Stimulated activated CD8-positive, alpha-beta memory T cell treated with anti-CD3 and anti-CD28 coated beads, Interleukin-15, amount 100 ng/mL, for 4 hours (primary cell): ENCODE measurements at regions not wholly inside any gene's neighbourhood (a gene's known extent, or its start where the extent isn't known, plus 50 kb on each side); places are given as distances from the start of the nearest gene placed in this dataset.
"Not testable (repeated sequence)": the region's sequence is repeated elsewhere in the genome, so short reads cannot be mapped to it uniquely, and the experiment has no call there.

Experiments used
- DNase-seq, 2 donors: peaks; one replicate each; pipeline ENCODE4 v3.0.0-alpha.2; 2020; ENCODE audit warnings: low read depth in 2 of 2

DNA sequence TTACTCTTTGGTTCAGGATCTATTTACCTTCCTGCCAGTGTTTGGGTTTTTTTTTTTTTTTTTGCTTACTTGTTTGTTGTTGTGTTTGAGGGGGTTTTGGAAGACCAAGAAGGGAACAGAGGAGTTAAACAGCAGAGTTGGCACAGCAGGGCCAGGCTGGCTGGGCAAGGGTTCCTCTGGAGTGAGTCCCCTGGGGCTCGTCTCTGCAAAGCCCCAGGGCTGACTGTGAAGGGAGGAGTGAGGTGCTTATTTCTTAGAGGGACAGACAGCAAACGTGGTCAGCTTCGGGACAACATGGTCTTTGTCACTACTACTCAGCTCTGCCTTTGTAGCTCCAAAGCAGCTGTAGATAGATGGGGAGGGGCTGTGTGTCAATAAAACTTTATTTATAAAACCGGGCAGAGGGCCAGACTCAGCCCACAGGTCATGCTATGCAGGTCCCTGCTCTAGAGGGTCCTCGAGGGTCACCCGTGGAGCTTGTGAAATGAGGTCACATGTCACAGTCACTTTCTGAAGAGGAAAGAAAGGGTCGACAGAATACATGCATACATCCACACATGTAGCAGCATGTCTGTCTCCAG lies 1404.7 kb downstream of the BRD1 start:
- no peak for DNase-seq

DNA sequence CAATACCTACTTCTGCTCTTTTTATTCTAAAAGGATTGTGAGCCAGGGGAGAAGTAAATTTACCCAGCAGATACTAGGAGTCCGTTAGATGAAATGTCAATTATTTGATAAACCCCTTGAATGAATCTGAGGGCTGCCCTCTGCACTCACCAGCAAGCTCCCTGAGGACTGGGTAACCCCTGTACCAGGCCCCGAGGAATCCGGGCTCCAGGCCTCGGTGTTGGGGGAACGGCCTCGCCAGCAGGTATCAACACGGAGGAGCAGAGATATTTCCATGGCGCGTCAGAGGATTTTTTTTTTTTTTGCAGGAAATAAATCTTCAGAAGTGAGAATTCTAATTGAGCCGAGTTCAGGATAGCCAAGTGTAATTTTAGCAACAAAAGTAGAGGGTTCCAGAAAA lies 1408.8 kb downstream of the BRD1 start:
- no peak for DNase-seq

DNA sequence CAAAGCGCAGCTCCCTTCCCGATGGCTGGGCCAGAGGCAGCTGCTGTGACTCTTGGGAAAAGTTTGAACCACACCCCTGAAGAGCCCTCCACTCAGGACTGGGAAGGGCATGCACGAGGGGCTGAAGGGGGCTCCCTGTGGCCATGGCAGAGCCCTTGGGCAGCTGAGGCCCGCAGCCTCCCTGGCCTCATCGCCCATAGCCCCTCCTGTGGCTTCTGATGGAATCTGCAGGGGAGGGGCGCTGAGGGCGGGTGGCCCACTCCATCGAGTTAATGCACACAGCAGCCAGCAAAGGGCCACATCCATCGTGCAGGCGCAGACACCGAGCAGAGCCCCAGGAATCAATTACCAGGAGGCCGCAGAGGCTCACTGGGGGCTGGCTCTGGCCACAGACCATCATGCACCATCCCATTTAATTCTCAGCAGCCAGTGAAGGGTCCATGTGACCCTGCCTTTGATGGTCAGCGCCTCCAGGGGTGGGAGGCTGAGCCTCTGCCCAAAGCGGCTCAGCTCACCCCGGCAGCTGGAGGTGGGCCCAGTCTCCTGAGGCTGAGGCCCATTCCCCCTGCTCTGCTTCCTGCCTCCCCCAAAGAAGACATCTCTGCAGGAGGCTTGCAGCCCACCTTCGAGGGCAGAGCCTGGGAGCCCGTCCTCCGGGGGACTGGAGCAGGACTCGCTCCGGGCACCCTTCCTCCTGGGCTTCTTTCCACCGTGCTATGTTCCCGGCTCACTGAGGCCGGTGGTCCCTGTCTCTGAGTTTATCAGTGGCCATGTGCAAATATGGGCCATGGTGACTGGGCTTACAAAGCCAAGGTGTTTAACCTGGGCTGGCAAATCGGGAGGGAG lies 1410.2 kb downstream of the BRD1 start:
- no peak for DNase-seq

DNA sequence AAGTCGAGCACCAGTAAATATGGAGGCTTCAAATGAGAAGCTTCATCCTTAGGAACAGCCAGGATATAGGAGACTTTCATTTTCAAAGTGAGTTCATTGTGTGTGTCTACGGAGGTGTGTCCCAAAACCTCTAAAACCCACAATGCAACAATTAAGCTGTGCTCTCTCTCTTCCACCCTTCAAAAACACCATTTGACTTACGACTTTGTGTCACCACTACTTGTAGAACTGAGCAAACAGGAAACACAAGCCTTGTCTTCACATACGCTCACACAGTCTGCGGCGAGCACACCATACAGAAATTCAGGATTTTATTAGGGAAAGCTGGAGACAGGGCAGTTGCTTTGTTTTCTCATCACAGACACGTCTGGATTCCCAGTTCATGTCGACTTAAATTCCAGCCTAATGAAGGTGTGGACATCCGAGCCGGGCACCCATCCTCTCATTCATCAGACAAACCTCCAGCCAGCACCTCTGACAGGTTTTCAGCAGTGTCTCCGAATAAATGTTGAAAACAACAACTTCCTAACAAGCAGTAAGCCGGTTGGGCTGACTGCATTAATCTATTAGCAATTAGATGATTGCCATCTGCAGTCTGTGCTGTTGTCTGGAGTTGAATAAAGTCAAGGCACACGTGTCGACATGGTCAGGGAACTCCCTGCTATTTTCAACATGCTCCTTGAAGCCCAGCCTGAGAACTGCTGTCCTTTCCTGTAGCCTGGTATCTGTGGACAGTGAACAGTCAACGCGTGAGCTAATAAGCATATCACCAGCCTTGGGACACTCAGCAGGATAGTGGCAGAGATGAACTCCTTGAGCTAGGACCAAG lies 1411.1 kb downstream of the BRD1 start:
- DNase-seq = no peak

DNA sequence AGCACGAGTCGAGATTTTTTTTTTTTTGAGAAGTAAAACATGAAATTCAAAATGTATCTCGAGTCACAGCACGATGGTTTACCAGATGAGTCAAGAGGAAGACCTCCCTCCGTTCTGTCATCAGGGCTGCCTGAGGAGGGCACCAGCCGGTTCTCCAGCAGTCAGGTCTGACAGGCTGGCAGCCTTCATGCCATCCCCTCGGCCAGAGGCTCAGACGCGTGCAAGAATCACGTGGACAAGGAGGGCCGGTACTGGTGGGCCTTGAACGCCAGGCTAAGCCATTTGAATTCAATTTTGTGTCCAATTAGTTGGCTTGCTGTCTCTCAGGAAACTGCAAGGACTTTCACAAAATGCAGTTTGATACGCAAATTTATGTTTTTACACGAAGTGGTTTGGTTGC lies 1412.2 kb downstream of the BRD1 start:
- DNase-seq = no peak

DNA sequence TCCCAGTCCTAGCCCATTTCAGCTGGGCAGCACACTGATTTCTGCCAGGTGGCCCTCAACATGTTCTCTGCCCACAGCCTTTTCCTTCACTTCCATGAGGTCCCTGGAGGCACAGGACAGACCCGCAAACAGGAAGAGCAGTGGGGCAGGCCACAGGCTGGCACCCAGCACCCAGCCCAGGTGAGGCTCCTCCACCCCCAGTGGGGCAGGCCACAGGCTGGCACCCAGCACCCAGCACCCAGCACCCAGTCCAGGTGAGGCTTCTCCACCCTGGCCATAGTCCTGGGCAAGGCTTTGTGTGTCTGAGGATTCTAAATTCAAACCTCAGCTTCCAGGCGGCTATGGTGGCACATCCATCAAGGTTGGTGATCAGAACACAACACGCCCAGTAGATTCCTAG lies 1413.0 kb downstream of the BRD1 start:
- no peak for DNase-seq

DNA sequence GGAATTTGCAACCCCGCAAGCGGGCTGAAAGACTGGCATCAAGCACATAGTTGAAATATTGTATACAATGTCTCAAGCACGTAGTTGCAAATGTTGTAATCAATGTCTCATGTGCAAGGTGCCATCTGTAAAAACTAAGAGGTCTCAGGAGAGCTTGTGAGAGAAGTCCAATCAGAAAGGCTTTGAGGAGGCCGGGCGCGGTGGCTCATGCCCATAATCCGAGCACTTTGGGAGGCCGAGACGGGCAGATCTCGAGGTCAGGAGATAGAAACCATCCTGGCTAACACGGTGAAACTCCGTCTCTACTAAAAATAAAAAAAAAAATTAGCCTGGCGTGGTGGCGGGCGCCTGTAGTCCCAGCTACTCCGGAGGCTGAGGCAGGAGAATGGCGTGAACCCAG lies 1414.7 kb downstream of the BRD1 start:
- not testable (repeated sequence) for DNase-seq

DNA sequence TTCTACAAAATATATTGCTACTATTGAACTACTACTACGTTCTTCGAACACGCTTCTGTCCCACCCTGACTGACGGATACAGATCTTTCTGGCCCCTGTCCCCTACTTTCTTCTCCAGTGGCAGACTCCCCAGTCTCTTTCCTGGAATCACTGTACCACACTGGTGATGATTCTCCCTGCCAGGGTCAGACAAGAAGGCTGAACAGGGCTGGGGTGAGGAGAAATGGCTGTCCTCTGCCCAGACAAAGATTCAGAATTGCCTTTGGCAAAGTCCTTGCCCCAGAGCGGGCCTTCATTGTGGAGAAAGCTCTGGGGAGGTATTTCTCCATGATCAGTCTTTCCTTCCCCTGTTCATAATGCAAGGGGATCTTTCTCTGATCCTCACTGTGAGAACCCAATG lies 1417.1 kb downstream of the BRD1 start:
- no peak for DNase-seq

DNA sequence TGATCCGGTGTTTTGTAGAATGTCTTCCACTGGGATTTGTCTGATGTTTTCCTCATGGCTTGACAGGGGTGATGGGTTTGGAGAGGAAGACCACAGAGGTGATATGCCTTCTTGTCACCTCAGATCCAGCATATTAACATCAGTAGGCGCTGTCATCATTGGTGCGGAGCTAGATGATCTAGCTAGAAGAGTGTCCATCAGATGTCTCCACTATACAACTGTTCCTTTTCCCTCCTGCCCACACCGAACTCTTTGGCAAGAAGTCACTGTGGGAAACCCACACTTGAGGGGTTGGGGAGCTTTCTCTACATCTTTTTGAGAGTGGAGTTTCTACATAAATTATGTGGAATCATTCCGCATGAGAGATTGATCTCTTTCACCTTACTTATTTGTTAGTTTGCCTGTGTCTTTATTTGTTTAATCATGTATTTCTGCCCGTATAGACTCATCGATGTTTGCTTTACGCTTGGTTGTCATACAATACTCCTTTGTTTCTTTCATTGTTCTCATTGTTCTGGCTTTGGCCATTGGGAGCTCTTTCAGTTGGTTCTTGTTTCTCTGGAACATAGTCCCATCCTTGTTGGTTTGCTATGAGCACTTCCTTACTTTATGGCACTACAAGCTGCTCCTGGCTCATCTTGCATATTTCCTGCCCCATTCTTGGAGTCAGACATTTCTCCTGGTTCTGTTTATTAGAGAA lies 1420.3 kb downstream of the BRD1 start:
- no peak for DNase-seq

DNA sequence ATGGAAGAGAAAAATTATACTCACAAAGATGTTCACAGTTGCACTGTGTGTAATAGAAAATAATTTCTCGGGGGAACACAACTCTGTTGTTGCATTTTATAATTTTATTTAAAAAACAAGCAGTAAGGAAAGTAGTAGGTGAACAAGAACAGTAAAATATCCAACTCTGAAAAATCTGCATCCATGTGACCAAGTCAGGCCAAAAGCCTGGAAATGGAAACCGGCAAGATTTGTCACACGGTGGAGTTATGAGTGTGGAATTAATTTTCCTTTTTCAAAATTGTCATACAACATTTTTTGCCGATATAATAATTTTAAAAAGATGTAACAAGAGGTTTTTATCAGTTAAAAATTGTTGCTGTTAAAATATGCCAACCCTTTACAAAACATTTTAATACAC lies 1421.5 kb downstream of the BRD1 start:
- DNase-seq = no peak

DNA sequence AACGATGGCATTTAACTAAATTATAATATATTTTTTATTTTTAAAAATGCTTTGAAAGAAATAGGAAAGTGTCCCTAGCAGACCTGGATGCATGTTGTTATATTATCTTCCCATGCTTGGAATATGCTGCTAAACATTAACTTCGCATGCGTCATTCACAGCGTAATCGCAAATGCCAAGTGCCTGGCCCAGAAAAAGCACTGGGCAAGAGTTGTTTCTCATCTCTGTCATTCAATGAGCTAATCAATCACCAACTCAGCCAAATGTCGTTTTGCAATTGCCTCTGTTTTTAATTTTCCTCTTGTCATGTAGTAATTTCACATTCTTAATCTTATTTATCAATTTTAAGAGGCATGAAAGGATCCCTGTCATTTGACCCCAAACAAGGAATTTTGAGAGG lies 1421.9 kb downstream of the BRD1 start:
- no peak for DNase-seq

DNA sequence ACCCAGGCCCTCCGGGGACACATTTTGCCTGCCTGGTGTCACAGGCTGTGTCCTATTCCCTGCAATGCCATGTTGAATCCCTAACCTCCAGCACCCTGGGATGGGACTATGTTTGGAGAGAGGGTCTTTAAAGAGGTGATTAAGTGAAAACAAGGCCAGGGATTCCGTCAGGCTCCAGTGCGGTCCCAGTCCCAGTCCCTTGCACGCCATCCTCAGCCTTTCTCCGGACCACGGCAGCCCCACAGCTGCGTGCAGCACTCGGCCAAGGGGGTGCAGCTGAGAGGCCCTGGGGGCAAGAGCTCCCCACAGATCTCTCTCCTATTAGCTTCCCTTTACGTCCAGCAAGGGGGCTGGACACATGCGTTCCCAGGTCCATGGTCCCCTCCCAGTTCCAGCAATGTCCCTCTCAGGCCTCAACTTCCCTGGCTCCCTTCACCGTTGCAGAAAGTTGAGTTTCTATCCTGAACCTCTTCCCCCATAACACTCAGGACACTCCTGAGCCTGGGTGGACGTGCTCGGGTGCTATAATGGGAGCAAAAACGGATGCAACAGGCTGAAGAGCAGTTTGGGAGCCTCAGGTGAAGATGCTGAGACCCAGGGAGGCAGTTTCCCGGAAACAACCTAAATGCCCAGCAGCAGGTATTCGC lies 1422.7 kb downstream of the BRD1 start:
- DNase-seq = no peak

DNA sequence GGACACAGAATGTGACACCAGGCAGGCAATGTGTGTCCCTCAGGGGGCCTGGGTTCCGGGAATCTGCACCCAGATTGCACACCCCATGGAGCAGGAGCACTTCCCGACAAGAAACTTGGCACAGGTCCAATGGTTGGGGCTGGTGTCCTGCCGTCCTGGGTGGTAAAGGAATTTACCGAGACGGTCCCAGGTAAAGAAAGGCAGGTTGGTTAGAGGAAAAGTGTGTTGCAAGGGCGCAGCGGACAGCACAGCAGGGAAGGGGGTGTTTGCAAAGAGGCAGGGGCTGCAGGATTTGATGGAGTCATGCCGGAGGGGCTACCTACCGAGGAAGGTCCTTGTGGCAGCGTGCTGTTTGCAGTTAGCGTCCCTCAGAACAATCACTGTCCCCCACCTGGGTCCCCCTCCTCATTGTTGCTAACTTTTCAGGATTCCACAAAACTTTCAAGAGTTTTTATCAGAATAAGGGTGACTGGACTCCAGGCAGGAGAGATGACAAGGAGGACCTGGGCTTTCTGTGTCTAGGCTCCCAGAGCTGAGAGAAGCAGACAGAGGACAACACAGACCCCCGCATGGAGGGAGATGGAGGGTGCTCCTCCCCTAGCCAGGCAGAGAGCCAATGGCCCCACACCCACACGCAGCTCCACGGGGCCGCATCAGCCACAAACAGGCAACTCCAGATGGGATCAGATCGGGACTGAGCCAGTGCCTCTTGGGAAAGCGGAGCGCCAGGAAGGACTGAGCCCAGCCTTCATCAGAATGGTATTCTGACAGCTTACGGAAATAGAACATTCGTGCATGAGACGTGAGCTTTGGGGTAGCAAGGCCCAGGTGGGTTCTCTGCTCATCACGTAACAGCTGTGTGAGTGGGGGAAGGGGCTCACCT lies 1423.9 kb downstream of the BRD1 start:
- DNase-seq = no peak

DNA sequence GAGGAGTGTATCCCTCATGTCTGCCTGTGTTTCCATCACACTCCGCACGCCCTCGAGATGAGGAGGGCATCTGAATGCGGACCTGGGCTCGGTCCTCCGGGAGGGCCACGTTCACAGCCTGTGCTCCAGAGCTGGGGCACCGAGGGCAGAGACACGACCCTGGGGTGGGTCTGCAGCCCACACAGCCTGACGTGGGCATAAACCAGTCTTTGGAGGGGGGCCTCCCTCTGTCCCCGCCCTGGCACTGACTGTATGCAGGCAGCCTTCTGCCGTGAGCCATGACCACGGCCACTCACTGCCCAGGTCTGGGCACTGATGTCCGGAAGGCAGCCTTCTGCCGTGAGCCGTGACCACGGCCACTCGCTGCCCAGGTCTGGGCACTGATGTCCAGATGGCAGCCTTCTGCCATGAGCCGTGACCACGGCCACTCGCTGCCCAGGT lies 1425.1 kb downstream of the BRD1 start:
- no peak for DNase-seq

DNA sequence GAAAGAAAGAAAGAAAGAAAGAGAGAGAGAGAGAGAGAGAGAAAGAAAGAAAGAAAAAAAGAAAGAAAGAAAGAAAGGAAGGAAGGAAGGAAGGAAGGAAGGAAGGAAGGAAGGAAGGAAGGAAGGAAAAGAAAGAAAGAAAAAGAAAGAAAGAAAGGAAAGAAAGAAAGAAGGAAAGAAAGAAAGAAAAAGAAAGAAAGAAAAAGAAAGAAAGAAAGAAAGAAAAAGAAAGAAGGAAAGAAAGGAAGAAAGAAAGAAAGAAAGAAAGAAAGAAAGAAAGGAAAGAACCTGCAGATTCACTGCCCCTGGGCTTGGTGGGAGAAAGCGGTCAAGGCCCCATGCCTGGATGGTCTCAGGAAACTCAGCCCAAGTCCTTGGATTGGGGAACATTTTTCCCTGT lies 1426.2 kb downstream of the BRD1 start:
- DNase-seq = not testable (repeated sequence)

DNA sequence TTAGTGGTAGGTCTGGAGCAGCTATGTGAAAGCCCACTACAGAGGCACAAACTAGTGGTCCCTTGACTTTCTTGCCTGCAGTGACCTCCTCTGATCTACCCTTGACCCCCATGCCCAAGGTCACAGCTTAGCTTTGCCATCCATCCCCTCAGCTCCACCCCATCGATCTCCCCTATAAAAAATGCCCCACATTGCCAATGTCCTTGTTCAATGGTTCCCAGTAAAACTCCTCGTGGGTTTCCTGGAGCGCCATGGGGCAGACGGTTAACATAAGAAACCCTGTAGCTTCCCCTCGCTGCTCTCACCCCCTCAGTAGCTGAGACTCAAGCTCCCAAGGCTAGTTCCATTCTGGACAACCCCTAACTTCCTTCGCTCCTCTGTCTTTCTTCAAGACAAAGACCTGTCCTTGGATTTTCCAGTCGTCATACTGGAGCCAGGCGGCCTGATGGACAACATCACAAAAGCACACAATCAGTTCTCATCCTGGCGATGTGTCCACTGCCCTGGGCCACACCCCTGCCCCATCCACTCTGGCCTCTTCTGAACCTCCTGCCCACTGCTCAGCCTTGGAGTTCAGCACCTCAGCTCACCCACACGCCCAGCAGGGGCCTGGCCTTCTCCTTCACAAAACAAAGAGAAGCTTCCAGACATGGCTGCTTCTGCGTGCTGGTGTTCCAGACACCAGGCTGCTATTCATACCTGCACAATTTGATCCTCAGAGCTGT lies 1429.3 kb downstream of the BRD1 start:
- DNase-seq = no peak

DNA sequence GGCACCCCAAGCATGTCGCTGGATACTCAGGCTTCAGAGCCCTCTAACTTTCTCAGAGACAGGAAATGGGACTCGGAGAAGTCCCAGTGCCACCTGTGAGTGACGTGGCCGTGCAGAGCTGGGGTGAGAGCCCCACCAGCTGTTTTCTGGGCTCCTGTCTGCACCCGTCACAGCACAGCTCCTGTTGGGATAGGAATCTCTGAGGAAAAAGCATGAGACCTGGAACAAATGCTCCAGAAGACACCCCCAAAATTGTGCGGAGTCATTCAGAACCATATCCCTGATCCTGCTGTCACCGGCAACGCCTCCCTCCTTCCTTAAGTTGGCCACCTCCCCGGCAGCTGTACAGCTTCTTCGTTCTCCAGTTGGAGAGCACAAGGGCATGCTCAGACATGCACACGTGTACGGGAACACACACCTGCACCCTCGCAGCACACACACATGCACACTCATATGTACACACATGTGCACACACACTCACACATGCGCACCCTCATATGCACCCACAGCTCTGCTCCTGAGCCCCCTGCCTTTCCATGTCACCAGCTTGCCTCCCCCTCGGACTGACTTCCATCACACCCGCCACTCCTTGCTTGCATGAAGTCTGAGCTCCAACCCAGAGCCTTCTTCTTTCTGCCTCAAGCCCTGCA lies 1430.0 kb downstream of the BRD1 start:
- no peak for DNase-seq

DNA sequence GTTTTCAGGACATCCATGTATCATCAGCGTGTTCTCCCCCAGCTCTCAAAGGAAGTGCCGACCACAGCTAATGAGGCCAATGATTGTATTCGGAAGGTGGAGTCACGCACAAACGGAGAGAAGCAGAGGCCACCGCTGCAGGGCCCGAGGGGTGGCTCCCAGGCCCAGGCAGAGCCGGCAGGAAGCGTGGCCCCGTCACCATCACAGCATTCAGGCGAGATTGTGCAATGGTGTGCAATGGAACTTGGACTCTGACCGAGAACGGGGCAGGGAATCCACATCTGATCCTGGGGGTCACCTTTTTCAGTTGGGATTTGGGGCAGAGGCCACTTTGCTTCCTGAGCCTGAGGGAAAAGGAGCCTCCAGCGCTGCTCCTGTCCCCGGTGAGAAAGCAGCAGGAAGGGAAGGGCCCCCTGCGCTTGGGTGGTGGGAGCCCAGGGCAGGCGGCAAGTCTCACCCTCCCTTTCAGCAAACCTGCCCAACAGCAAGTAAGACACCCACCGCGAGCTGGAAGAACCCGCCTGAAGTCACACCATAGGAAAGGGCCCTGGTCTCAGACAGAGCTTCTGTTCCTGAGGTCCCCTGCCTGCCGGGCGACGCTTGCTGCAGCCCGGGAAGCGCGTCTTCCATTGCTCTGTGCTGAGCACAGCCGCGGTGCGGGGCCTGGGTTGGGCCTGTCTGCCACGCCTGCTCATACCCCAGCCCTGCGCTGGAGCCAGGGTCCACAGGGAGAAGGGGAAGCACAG lies 1430.7 kb downstream of the BRD1 start:
- no peak for DNase-seq
